Stimulated activated CD4-positive, alpha-beta T cell treated with anti-CD3 and anti-CD28 coated beads, Interleukin-12 subunit alpha, Interleukin-12 subunit beta, amount 100 ng/mL, for 4 hours (primary cell): ENCODE measurements at regions not wholly inside any gene's neighbourhood (a gene's known extent, or its start where the extent isn't known, plus 50 kb on each side); places are given as distances from the start of the nearest gene placed in this dataset.
"Not testable (repeated sequence)": the region's sequence is repeated elsewhere in the genome, so short reads cannot be mapped to it uniquely, and the experiment has no call there.

Experiments used
- DNase-seq: peaks from one replicate; pipeline ENCODE4 v3.0.0-alpha.2; 2020

GRCh38 chr6:130494729-130495128, 128.9 kb downstream of the TMEM200A start:
- DNase-seq = no peak

DNA sequence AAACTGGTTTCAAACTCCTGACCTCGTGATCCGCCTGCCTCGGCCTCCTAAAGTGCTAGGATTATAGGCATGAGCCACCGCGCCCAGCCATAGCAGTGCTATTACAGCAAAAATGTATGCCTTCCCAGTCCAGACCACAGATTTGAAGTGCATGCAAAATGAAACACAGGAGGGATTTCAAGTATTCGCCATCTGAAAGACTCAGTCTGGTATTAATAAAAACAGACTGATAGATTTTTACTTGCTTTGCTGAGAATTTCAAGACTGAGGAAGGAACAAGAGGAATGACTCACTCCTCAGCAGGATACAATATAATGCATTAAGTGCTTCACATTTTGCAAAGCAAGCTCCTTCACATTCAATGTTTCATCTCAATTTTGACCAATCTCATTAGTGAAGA, 134.9 kb downstream of the TMEM200A start:
- no peak for DNase-seq

DNA sequence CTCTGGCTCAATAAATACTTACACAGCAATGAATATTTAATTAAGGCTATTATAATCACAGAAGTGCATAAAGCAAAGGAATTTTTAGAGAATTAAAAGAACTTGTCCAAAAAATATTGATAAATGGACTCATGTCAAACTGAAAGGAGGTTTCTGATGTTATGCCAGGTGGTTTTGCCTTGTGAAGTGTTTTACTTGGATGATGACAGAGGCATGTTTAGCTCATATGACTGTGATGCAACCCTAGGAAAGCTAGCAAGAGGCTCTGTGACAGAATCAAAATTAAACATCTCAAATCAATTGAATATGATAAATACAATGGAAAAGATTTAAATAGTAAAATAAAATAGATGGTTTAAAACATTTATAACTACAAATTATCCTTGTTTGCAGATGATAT, 137.3 kb downstream of the TMEM200A start:
- DNase-seq = no peak

GRCh38 chr6:130505808-130506598, 140.2 kb downstream of the TMEM200A start:
- no peak for DNase-seq

DNA sequence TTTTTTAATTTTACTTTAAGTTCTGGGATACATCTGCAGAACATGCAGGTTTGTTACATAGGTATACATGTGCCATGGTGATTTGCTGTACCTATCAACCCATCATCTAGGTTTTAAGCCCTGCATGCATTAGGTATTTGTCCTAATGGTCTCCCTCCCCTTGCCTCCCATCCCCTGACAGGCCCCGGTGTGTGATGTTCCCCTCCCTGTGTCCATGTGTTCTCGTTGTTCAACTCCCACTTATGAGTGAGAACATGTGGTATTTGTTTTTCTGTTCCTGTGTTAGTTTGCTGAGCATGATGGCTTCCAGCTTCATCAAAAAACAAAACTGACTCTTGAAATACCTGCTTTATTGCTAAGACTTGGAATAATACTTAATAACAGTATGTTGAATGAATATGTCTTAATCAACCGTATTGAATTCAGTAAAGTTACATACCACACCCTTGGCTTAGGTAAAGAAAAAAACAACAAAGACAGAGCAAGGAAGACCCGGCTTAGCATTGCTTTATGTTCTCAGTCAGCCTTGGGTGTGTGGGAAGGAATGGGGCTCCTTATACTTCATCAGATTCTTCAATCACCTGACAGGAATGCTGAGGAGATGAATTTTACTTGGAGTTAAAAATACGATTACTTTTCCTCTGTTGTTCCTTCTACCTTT, 141.3 kb downstream of the TMEM200A start:
- DNase-seq = not testable (repeated sequence)

DNA sequence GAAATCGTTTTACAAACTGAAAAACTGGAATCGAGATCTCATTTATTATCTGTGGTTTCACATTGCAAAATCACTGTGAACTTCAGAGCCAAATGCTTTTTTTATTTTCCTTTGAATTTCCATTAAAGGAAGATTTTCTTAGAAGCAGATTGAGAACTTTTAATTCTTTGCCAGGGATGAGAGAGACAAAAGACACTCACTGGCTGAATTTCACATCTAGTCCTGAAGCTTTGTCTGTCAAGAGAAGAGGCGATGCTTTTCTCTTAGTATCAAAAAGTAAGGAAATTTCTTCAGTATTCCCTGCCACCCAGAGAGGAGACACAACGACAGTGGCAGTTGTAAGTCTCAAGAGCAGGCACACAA, 141.8 kb downstream of the TMEM200A start:
- no peak for DNase-seq

DNA sequence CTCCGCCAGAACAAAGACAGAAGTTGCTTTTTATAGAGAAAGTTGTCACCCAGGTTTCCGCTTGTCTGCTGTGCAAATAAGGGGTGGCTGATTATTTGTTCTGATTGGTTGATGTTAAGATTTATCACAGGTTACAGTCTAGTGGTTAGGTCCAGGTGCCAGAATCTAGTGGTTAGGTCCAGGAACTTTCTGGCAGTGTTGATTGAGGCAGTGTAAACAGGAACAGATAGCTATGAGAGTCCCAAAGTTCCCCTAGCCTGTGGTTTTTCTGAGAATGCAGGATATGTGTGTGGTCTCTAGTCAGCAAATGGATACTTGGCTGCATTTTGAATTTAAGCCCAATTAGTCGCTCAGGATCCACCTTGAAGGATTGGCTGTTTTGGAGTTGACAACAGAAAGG, 148.0 kb downstream of the TMEM200A start:
- DNase-seq = no peak

- no peak for DNase-seq
These were observed 148.9 kb downstream of the TMEM200A start for GRCh38 chr6:130514712-130515111.

- DNase-seq = no peak
These were observed 149.5 kb downstream of the TMEM200A start for GRCh38 chr6:130515306-130515705.

DNA sequence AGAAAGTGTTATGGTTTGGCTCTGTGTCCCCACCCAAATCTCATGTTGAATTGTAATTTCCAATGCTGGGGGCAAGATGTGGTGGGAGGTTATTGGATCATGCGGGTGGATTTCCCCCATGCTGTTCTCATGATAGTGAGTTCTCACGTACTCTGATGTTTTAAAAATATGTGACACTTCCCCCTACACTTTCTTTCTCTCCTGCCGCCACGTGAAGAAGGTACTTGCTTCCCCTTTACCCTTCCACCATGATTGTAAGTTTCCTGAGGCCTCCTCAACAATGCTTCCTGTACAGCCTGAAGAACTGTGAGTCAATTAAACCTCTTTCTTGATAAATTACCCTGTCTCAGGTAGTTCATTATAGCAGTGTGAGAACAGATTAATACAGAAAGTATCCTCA, 150.8 kb downstream of the TMEM200A start:
- no peak for DNase-seq

GRCh38 chr6:130517444-130517931, 151.7 kb downstream of the TMEM200A start:
- DNase-seq = no peak

DNA sequence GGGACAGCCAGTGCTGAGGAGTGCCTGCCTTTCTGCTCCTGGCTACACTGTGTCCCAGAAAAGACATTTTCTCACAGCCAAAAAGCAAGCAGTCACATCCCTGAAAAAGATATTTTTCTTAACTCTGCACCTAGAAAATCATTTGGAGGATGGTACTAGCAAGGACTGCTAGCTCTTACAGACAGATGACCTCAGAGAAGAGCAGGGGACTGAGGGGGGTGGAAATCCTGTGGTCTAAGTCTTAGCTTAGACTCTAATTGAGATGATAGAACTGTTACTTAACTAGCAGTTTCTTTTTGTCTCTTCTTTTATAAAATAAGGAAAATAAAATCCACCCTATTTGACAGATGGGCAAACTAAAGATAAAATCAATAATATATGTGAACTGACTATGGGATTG, 152.8 kb downstream of the TMEM200A start:
- DNase-seq = no peak

- no peak for DNase-seq
These were observed 154.4 kb downstream of the TMEM200A start for GRCh38 chr6:130520221-130520620.

DNA sequence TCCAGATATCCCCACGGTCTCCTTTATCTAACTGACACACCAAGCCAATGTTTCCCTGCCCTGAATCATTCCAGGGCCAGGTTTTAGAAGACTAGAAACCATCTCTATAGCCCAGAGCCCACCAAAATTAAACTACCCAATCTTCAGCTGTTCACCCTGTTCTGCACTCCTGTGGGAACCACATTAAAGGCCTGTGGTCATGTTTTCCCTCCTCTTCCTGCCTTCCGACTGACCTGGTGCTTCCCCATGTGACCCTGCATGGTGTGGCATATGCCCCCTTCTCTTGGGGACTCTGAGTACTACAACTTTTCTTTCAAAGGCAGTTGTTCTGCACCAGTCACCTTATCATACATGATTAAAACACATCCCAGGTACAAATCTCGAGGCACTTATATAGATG, 155.0 kb downstream of the TMEM200A start:
- DNase-seq = no peak

- no peak for DNase-seq
These were observed 158.7 kb downstream of the TMEM200A start for GRCh38 chr6:130524552-130524951.

- no peak for DNase-seq
These were observed 159.6 kb downstream of the TMEM200A start for GRCh38 chr6:130525408-130525807.

DNA sequence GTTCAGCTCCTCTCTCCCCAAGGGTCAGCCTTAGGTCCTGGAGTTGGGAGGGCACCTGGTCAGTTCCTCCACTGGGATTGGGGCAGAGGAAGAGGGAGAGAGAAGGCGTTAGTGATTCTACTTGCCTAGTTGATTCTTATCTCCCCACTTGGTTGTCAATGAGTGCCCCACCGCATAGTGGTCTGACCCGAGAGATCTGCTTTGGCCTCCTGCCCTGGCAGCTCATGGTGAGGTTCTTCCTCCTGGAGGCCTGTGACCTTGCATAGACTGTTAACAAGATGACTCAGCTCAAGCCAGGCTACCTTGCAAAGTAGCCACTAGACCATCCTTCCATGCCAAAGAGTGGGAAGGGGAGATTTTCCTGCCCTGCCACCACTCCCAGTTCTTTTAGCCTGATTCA, 160.6 kb downstream of the TMEM200A start:
- no peak for DNase-seq

DNA sequence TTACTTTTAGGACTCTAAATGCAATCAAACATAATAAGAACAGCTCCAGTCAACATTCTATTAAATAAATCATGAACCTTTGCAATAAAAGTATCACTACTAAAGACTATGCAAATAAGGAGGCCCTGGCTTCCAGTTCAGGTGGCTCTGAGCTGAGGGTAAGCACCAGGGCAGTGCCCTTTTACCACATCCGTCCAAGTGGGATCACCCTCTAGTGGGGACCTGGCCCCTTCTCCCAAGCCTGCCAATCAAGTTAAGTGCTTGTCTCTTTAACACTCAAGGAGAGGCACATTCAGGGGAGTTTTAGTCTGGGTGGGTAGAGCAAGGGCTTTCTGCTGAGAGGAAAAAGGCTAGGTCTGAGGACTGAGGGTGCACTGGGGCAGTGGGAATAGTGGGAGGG, 161.4 kb downstream of the TMEM200A start:
- DNase-seq = no peak

GRCh38 chr6:130529569-130530149, 163.8 kb downstream of the TMEM200A start:
- no peak for DNase-seq

DNA sequence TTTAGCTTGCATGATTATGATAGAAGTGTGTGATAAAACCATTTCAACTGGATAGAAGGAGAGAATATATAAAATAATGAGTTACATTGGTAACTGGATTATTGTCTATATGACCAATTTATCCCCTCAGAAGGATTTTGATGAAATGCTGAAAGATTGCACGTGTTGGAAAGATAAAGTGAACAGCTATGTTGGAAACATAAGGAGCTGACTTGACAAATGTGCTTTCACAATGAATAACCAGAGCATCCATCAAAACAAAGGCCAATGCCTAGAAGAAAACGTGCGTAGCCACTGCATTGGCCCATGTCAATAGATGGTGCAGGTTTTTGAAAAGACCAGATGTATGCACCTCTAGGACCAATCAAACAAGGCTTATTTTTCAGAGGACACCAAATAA, 168.8 kb downstream of the TMEM200A start:
- DNase-seq = no peak

DNA sequence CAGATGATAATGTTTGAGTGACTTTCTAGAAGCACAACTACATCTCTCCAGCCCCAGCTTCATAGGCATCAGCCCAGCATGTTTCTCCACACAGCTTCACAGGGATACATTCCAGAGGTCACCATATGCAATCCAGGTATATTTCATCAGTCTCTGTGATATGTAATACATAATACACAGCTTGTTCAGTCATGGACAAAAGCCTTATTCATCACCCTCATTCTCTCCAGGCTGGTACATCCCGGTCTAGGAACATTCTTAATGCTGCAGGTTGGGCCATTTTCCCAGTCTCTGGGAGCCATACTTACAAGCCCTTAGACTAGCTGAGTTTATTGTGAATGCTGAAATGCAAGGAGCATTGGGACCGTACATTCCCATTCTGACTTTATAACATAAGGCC, 169.4 kb downstream of the TMEM200A start:
- DNase-seq = no peak

DNA sequence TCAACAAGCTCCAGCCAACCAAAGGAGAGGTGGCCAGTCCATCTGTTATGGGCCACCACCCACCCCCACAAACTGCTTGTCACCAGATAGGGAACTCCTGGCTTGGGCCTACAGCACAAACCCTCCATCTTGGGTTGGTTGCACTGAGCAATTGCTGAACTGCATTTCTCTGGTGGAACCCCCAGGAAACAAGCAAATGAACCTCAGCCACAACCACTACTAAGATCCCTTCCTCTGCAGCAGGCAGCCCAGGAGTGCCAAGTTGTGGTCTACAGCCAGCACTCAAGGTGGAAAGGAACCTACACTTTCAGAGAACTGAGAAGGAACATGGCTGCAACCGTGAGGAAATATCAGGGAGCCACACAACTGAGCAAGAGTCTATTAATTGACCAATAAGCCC, 171.6 kb downstream of the TMEM200A start:
- no peak for DNase-seq

GRCh38 chr6:130547723-130548122, 181.9 kb downstream of the TMEM200A start:
- DNase-seq = no peak

DNA sequence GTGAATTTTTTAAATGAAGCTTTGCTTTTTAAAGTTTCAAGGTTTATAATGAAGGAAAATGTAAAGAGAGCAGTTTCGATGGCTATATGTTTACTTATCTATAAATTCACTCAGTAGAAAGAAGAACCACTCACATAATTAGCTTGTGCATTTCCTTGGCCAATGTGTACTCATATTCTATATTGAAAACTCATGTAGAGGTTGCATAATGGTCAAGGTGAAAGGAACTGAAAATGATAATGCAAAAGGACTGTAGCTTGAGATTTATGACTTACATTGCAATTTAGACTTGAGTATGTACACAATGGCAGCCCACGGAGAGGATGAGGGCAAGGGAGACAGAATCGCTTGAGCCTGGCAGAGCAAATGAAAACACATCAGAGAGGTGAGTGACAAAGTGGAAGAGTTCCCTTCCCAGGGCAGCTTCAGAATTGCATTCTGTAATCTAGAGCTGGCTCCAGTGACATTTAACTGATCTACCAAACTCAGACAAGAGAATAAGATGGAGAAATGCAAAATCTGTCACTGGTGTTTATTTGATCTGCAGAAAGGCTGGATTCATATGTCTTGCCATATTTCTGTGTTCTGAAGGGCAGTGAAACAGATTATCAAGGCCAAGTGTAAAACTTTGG, 191.8 kb downstream of the TMEM200A start:
- DNase-seq = no peak
